Ascending aorta (tissue), 2 donors: ENCODE measurements at regions not wholly inside any gene's neighbourhood (a gene's known extent, or its start where the extent isn't known, plus 50 kb on each side); places are given as distances from the start of the nearest gene placed in this dataset.

Experiments used
- DNase-seq, 2 donors: peaks; one replicate each; pipeline ENCODE4 v3.0.0-alpha.2; 2019; ENCODE audit warnings: low spot score in 2 of 2
- H3K27ac ChIP-seq, 2 donors: fragments of 200-600 bp; sonication (generic); one replicate each; pipeline ENCODE4 v1.5.1; 2016 to 2017; ENCODE audit warnings: mild to moderate bottlenecking in 1 of 2
- H3K27me3 ChIP-seq: fragments of 200-600 bp; sonication (generic); one replicate; pipeline ENCODE4 v1.5.1; 2017
- H3K36me3 ChIP-seq, 2 donors: fragments of 200-600 bp; sonication (generic); one replicate each; pipeline ENCODE4 v1.5.1; 2016
- H3K4me1 ChIP-seq, 2 donors: fragments of 200-600 bp; sonication (generic); one replicate each; pipeline ENCODE4 v1.5.1; 2016 to 2017; ENCODE audit warnings: mild to moderate bottlenecking in 1 of 2
- H3K4me3 ChIP-seq, 2 donors: fragments of 200-600 bp; sonication (generic); one replicate each; pipeline ENCODE4 v1.5.1; 2016 to 2017; ENCODE audit warnings: mild to moderate bottlenecking in 1 of 2
- H3K9me3 ChIP-seq, 2 donors: fragments of 200-600 bp; sonication (generic); one replicate each; pipeline ENCODE4 v1.5.1; 2016
- CTCF ChIP-seq, 3 experiments: fragments of 200-600 bp in 2 of 3; fragments of 450-650 bp in 1 of 3; sonication (generic) in 2 of 3; IDR thresholded peaks; one replicate each; pipeline ENCODE4 v1.5.1; 2016 to 2019; ENCODE audit warnings: antibody characterized with exemption in 3 of 3, mild to moderate bottlenecking in 1 of 3, moderate library complexity in 1 of 3
- intact Hi-C: fragments of 100-400 bp; cut with DNase I; formaldehyde crosslinking; loops from one replicate; pipeline ENCODE4 v1.15.1; 2023

DNA sequence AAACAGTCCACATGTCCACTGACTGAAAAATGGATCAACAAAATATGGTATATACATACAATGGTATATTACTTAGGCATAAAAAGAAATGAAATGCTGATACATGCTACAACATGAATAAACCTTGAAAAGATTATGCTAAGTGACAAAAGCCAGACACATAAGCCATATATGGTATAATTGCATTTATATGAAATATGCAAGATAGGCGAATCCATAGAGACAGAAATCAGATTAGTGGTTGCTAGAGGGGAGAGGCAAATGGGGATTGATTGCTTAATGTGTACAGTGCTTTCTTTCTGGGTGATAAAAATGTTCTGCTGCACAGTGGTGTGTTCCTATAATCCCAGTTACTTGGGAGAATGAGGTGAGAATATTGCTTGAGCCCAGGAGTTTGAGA is 171.0 kb downstream of the CYP26B1 start:
- H3K4me3 ChIP-seq: no peak overlapping the region
- peaks cover 0 to 7% of the 10 kb centered on the region in 2 donors for H3K9me3 ChIP-seq
- no peaks in the 10 kb centered on the region for H3K27me3 ChIP-seq
- no peaks in the 10 kb centered on the region for H3K4me1 ChIP-seq
- H3K27ac ChIP-seq: no peak overlapping the region
- no peaks in the 10 kb centered on the region for H3K36me3 ChIP-seq
- no peak for DNase-seq
- no peak for TF ChIP-seq CTCF (IDR thresholded peaks at IDR 0.05)
- intact Hi-C loops: no loop called here

DNA sequence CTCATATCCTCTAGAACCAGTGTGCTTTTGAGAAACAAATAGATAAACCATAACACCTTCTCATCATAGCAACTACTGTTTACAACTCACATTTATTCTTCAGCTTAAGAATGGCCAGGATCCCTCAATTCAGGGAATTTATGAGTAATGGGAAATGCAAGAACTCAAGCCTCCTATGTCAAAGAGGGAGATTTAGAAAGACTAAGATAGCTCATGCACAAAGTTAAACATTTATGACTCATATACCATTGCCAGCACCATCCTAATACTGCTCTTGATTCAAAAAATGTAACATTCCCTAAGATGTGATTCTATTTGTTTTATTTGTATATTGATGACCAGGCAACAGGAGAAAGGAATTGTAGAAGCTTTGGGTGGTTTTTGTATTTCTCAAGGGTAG is 172.8 kb downstream of the CYP26B1 start:
- peaks cover 0 to 7% of the 10 kb centered on the region in 2 donors for H3K9me3 ChIP-seq
- intact Hi-C loops: no loop called here
- no peak for TF ChIP-seq CTCF (IDR thresholded peaks at IDR 0.05)
- no peaks in the 10 kb centered on the region for H3K36me3 ChIP-seq
- H3K4me1 ChIP-seq: no peaks in the 10 kb centered on the region
- no peak overlapping the region for H3K27ac ChIP-seq
- H3K4me3 ChIP-seq: no peak overlapping the region
- no peak for DNase-seq
- H3K27me3 ChIP-seq: no peaks in the 10 kb centered on the region

- intact Hi-C loops: no loop called here
- H3K27ac ChIP-seq: no peak overlapping the region
- no peak for DNase-seq
- H3K9me3 ChIP-seq: no peaks in the 10 kb centered on the region
- no peaks in the 10 kb centered on the region for H3K36me3 ChIP-seq
- TF ChIP-seq CTCF (IDR thresholded peaks at IDR 0.05): no peak
- H3K4me1 ChIP-seq: no peaks in the 10 kb centered on the region
- no peak overlapping the region for H3K4me3 ChIP-seq
- no peaks in the 10 kb centered on the region for H3K27me3 ChIP-seq
Measured at GRCh38 chr2:71971493-71971892, 176.2 kb downstream of the CYP26B1 start.

- Histone ChIP-seq H3K27ac (no peak overlapping the region), H3K4me1 (no peaks in the 10 kb centered on the region), H3K4me3 (no peak overlapping the region), H3K36me3 (no peaks in the 10 kb centered on the region), H3K9me3 (no peaks in the 10 kb centered on the region), H3K27me3 (no peaks in the 10 kb centered on the region)
- no peak for DNase-seq
- intact Hi-C loops: no loop called here
- no peak for TF ChIP-seq CTCF (IDR thresholded peaks at IDR 0.05)
Measured at GRCh38 chr2:71965530-71965929, 182.1 kb downstream of the CYP26B1 start.

DNA sequence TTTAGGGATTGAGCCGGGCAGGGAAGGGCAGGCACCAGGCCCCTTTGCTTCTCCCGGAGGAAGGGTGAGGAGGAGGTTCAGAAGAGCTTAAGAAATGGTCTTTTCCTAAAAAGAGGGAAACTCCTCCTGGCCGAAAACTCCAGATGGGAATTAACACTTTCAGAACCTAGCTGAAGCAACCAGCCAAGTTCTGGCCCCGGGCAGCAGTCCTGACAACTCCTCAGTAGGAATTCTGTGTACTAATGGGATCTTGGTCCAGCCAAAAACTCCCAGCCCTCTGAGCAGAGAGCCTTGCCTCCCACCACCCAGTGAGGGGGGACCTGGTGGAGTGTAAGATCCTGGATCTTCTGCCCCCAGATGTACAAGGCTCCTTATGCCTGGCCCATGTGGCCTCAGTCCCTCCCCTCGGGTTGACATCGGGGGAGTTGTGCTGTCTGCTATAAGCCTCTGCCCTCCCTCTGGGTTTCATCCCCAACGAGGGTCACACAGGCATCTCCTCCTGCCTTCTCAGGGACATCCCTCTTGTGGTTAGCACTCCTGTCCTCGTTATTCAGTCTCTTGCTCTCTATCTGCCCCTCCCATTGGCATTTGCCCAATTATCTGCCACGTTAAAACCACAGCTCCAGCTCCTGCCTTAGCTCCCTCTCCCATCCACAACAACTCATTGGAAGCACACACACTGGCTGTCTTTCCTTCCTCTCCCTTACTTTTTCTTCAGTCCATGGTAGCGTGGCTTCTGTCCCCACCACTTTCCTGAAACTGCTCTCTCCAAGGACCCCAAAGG is 184.6 kb downstream of the CYP26B1 start:
- Histone ChIP-seq H3K9me3 (peaks cover 0 to 5% of the 10 kb centered on the region in 2 donors), H3K27ac (no peak overlapping the region), H3K36me3 (no peaks in the 10 kb centered on the region), H3K4me3 (no peak overlapping the region), H3K4me1 (no peaks in the 10 kb centered on the region), H3K27me3 (no peaks in the 10 kb centered on the region)
- intact Hi-C loops: no loop called here
- no peak for TF ChIP-seq CTCF (IDR thresholded peaks at IDR 0.05)
- no peak for DNase-seq
